ENCODE measurements at regions not wholly inside any gene's neighbourhood (a gene's known extent, or its start where the extent isn't known, plus 50 kb on each side); places are given as distances from the start of the nearest gene placed in this dataset.

GRCh38 chr6:30409184-30409583 is 64.2 kb downstream of the RPP21 start:
- H3K27ac ChIP-seq: no peak overlapping the region
- in situ Hi-C loops (cut with MboI; ENCODE audit: low pct_ligation_motif_present in 1 of 4, low pct_unique_long_range_greater_than_20kb in 1 of 4, low sequenced_read_pairs in 3 of 4): loop anchor here in 1 of 4 donors (25.0 kb wide), 1 partner anchor 172 kb away; no protein-coding TSS in a partner anchor
- no peaks in the 10 kb centered on the region for H3K4me1 ChIP-seq
- intact Hi-C loops (cut with DNase I; ENCODE audit: low total_unique reads): no loop called here
- TF ChIP-seq EP300 (IDR thresholded peaks at IDR 0.05; ENCODE audit: low read depth) (no peak), CTCF (IDR thresholded peaks at IDR 0.05) (no peak), POLR2AphosphoS5 (IDR thresholded peaks at IDR 0.05) (no peak), POLR2A (IDR thresholded peaks at IDR 0.05) (no peak)
- H3K4me3 ChIP-seq: no peak overlapping the region
- H3K36me3 ChIP-seq: no peaks in the 10 kb centered on the region
- DNase-seq: no peak
- H3K27me3 ChIP-seq: peaks cover 58% of the 10 kb centered on the region
- peaks cover 4 to 10% of the 10 kb centered on the region in 2 donors for H3K9me3 ChIP-seq
- 50 to 77% methylated on average over 2 of the region's 2 CpGs for WGBS, 2 donors (ENCODE audit: low coverage in 1 of 2)

- Histone ChIP-seq H3K36me3 (no peaks in the 10 kb centered on the region), H3K27me3 (peaks cover 64% of the 10 kb centered on the region), H3K4me1 (no peaks in the 10 kb centered on the region), H3K27ac (no peak overlapping the region), H3K9me3 (peaks cover 4 to 10% of the 10 kb centered on the region in 2 donors), H3K4me3 (no peak overlapping the region)
- in situ Hi-C loops (cut with MboI; ENCODE audit: low pct_ligation_motif_present in 1 of 4, low pct_unique_long_range_greater_than_20kb in 1 of 4, low sequenced_read_pairs in 3 of 4): loop anchor here in 1 of 4 donors (25.0 kb wide), 1 partner anchor 174 kb away; no protein-coding TSS in a partner anchor
- TF ChIP-seq EP300 (IDR thresholded peaks at IDR 0.05; ENCODE audit: low read depth) (no peak), POLR2AphosphoS5 (IDR thresholded peaks at IDR 0.05) (no peak), CTCF (IDR thresholded peaks at IDR 0.05) (peak; percentile 56 to 91 (median 81))
- intact Hi-C loops (cut with DNase I; ENCODE audit: low total_unique reads): no loop called here
- peak; percentile 65 for DNase-seq
- WGBS, 2 donors (ENCODE audit: low coverage in 1 of 2): 35 to 39% methylated on average over 11 to 17 of the region's 17 CpGs
Observed at GRCh38 chr6:30411515-30412207, 66.7 kb downstream of the RPP21 start.

- no peaks in the 10 kb centered on the region for H3K4me1 ChIP-seq
- peaks cover 52% of the 10 kb centered on the region for H3K27me3 ChIP-seq
- no peak overlapping the region for H3K4me3 ChIP-seq
- intact Hi-C loops (cut with DNase I; ENCODE audit: low total_unique reads) (no loop called here), in situ Hi-C loops (cut with MboI; ENCODE audit: low pct_ligation_motif_present in 1 of 4, low pct_unique_long_range_greater_than_20kb in 1 of 4, low sequenced_read_pairs in 3 of 4) (loop anchor here in 1 of 4 donors (25.0 kb wide), 1 partner anchor 181 kb away; no protein-coding TSS in a partner anchor)
- no peaks in the 10 kb centered on the region for H3K36me3 ChIP-seq
- DNase-seq: no peak
- H3K9me3 ChIP-seq: no peaks in the 10 kb centered on the region
- WGBS, 2 donors (ENCODE audit: low coverage in 1 of 2): 69 to 100% methylated on average over 1 to 10 of the region's 13 CpGs
- no peak overlapping the region for H3K27ac ChIP-seq
- TF ChIP-seq CTCF (IDR thresholded peaks at IDR 0.05) (no peak), POLR2A (IDR thresholded peaks at IDR 0.05) (no peak), EP300 (IDR thresholded peaks at IDR 0.05; ENCODE audit: low read depth) (no peak), POLR2AphosphoS5 (IDR thresholded peaks at IDR 0.05) (no peak)
Observed at GRCh38 chr6:30418448-30418847, 70.9 kb upstream of the HLA-E start.

GRCh38 chr6:30424549-30424948 is 64.8 kb upstream of the HLA-E start:
- H3K27me3 ChIP-seq: peaks cover 81% of the 10 kb centered on the region
- H3K4me1 ChIP-seq: no peaks in the 10 kb centered on the region
- H3K27ac ChIP-seq: no peak overlapping the region
- in situ Hi-C loops (cut with MboI; ENCODE audit: low pct_ligation_motif_present in 1 of 4, low pct_unique_long_range_greater_than_20kb in 1 of 4, low sequenced_read_pairs in 3 of 4) (loop anchor here in 1 of 4 donors (25.0 kb wide), 1 partner anchor 187 kb away; no protein-coding TSS in a partner anchor), intact Hi-C loops (cut with DNase I; ENCODE audit: low total_unique reads) (no loop called here)
- H3K9me3 ChIP-seq: no peaks in the 10 kb centered on the region
- 52 to 78% methylated on average over 3 of the region's 3 CpGs for WGBS, 2 donors (ENCODE audit: low coverage in 1 of 2)
- H3K36me3 ChIP-seq: no peaks in the 10 kb centered on the region
- no peak overlapping the region for H3K4me3 ChIP-seq
- no peak for DNase-seq
- TF ChIP-seq POLR2A (IDR thresholded peaks at IDR 0.05): no peak
- no peak for TF ChIP-seq POLR2AphosphoS5 (IDR thresholded peaks at IDR 0.05)
- TF ChIP-seq CTCF (IDR thresholded peaks at IDR 0.05): no peak
- TF ChIP-seq EP300 (IDR thresholded peaks at IDR 0.05; ENCODE audit: low read depth): no peak
